OCI-LY1 (cell line): ENCODE measurements at regions not wholly inside any gene's neighbourhood (a gene's known extent, or its start where the extent isn't known, plus 50 kb on each side); places are given as distances from the start of the nearest gene placed in this dataset.

ENCODE experiments used
- CTCF ChIP-seq: fragments of 200-600 bp; sonication (generic), shearing (Covaris generic); IDR thresholded peaks from 2 replicates; pipeline ENCODE4 v1.5.1; 2017; ENCODE audit warnings: mild to moderate bottlenecking, antibody characterized with exemption, low read length, moderate library complexity, mixed read lengths
- EZH2 ChIP-seq: fragments of 200-600 bp; sonication (generic), shearing (Covaris generic); IDR thresholded peaks from 2 replicates; pipeline ENCODE4 v1.8.0; 2017; ENCODE audit warnings: borderline replicate concordance, mixed run types, mild to moderate bottlenecking, antibody characterized with exemption, low read length, moderate library complexity, mixed read lengths

GRCh38 chr16:55242667-55243066 is 81.3 kb upstream of the IRX6 start:
- no peak for TF ChIP-seq CTCF
- no peak for TF ChIP-seq EZH2
